GM12878 (cell line): ENCODE measurements at regions not wholly inside any gene's neighbourhood (a gene's known extent, or its start where the extent isn't known, plus 50 kb on each side); places are given as distances from the start of the nearest gene placed in this dataset.

Source experiments
- ATAC-seq: fragments of 200-7000 bp; cut with Tn5 transposase; 3 replicates; pipeline ENCODE4 v1.9.1; 2020; ENCODE audit warnings: mild to moderate bottlenecking, moderate library complexity
- BruUV-seq: library from RNA; stranded (reverse); fragments of 400-500 nt; replicated peaks from 2 replicates; lab custom pipeline; 2021; lab: Mats Ljungman, UMichigan
- CTCF ChIA-PET: fragments of 300-600 bp; sonication (Branson Sonifier 250); formaldehyde crosslinking; extraction: SDS; loops from one replicate; lab custom pipeline; 2021; ENCODE audit warnings: inconsistent platforms; lab: Yijun Ruan, JAX
- POLR2A ChIA-PET: fragments of 350-600 bp; formaldehyde crosslinking; extraction: SDS; loops from one replicate; lab custom pipeline; 2021; ENCODE audit warnings: inconsistent platforms; lab: Charles Lee
- RAD21 ChIA-PET: fragments of 300-600 bp; sonication (Branson Sonifier 250); formaldehyde crosslinking; loops from one replicate; lab custom pipeline; 2023; ENCODE audit warnings: antibody characterized with exemption; ENCODE audit not compliant: unreplicated experiment; lab: Charles Lee
- SMC1A ChIA-PET: fragments of 300-600 bp; sonication (Branson Sonifier 250); formaldehyde crosslinking; loops from one replicate; lab custom pipeline; 2023; ENCODE audit not compliant: unreplicated experiment, uncharacterized antibody; lab: Charles Lee
- DNase-seq: peaks from one replicate; pipeline ENCODE4 v3.0.0-alpha.2; 2011; ENCODE audit warnings: low read depth, low spot score
- FAIRE-seq: peaks from 3 replicates; lab custom pipeline; 2011; peaks lifted over from hg19 to GRCh38; lab: Jason Lieb, UNC
- H2AFZ ChIP-seq: 2 replicates; pipeline ENCODE4 v1.6.0; 2011; ENCODE audit warnings: low read depth, low read length, control low read depth; ENCODE audit not compliant: control insufficient read depth
- H3K27ac ChIP-seq: 2 replicates; pipeline ENCODE4 v1.5.1; 2011; ENCODE audit warnings: control low read depth; ENCODE audit not compliant: control insufficient read depth, insufficient read depth
- H3K27me3 ChIP-seq, 2 experiments: replicated peaks in 1 of 2; 2 replicates each; pipeline versions ENCODE4 v1.6.0 to v1.6.1; 2011; ENCODE audit warnings: low read length in 1 of 2; ENCODE audit not compliant: control insufficient read depth in 2 of 2, insufficient read depth in 2 of 2
- H3K36me3 ChIP-seq, 2 experiments: 2 replicates each; pipeline ENCODE4 v1.5.1; 2011; ENCODE audit warnings: low read length in 1 of 2; ENCODE audit not compliant: control insufficient read depth in 2 of 2, insufficient read depth in 2 of 2
- H3K4me1 ChIP-seq: 2 replicates; pipeline ENCODE4 v1.6.1; 2011; ENCODE audit warnings: mild to moderate bottlenecking, low read length, moderate library complexity, mixed read lengths; ENCODE audit not compliant: control insufficient read depth, insufficient read depth
- H3K4me2 ChIP-seq: 2 replicates; pipeline ENCODE4 v1.6.0; 2011; ENCODE audit warnings: control low read depth; ENCODE audit not compliant: control insufficient read depth, insufficient read depth
- H3K4me3 ChIP-seq: fragments of 200-600 bp; sonication (generic); 2 replicates; pipeline ENCODE4 v1.5.1; 2016
- H3K79me2 ChIP-seq: 2 replicates; pipeline ENCODE4 v1.6.0; 2011; ENCODE audit warnings: low read length; ENCODE audit not compliant: control insufficient read depth, insufficient read depth
- H3K9ac ChIP-seq: 2 replicates; pipeline ENCODE4 v1.8.0; 2011; ENCODE audit warnings: low read length, control low read depth, mixed read lengths; ENCODE audit not compliant: control insufficient read depth, insufficient read depth
- H3K9me3 ChIP-seq: replicated peaks from 3 replicates; pipeline ENCODE4 v1.5.1; 2011; ENCODE audit warnings: mild to moderate bottlenecking, low read length; ENCODE audit not compliant: control insufficient read depth, insufficient read depth
- H4K20me1 ChIP-seq: 2 replicates; pipeline ENCODE4 v1.6.0; 2011; ENCODE audit not compliant: control insufficient read depth, insufficient read depth
- ATF2 ChIP-seq: IDR thresholded peaks from 2 replicates; pipeline ENCODE4 v1.6.1; 2012; ENCODE audit warnings: low read length, inconsistent platforms
- BCLAF1 ChIP-seq: fragments of 450-650 bp; IDR thresholded peaks from 2 replicates; pipeline ENCODE4 v1.6.1; 2017; ENCODE audit warnings: antibody characterized with exemption, mild to moderate bottlenecking, moderate library complexity
- CHD4 ChIP-seq: fragments of 200-600 bp; sonication (generic); IDR thresholded peaks from 2 replicates; pipeline ENCODE4 v1.6.1; 2016; ENCODE audit warnings: mild to moderate bottlenecking
- DPF2 ChIP-seq: fragments of 450-650 bp; IDR thresholded peaks from 2 replicates; pipeline ENCODE4 v1.6.1; 2017; ENCODE audit warnings: mild to moderate bottlenecking
- E4F1 ChIP-seq: fragments of 450-650 bp; IDR thresholded peaks from 2 replicates; pipeline ENCODE4 v1.6.1; 2018; ENCODE audit warnings: borderline replicate concordance, mild to moderate bottlenecking; ENCODE audit not compliant: partially characterized antibody
- ESRRA ChIP-seq: IDR thresholded peaks from 2 replicates; pipeline ENCODE4 v1.6.1; 2012; ENCODE audit warnings: mild to moderate bottlenecking, low read length, improper control_type of control experiment
- FOXM1 ChIP-seq: IDR thresholded peaks from 2 replicates; pipeline ENCODE4 v1.6.1; 2012; ENCODE audit warnings: low read depth, mild to moderate bottlenecking, inconsistent platforms, low read length, moderate library complexity
- NKRF ChIP-seq: fragments of 450-650 bp; conservative IDR thresholded peaks from 2 replicates; pipeline ENCODE4 v1.6.1; 2017; ENCODE audit warnings: mild to moderate bottlenecking, moderate library complexity
- POLR2AphosphoS2 ChIP-seq: IDR thresholded peaks from 2 replicates; pipeline ENCODE4 v1.6.1; 2011; ENCODE audit warnings: low read depth, mild to moderate bottlenecking, low read length, improper control_type of control experiment, moderate library complexity
- RELB ChIP-seq: fragments of 450-650 bp; IDR thresholded peaks from 2 replicates; pipeline ENCODE4 v1.6.1; 2017; ENCODE audit warnings: low read depth, mild to moderate bottlenecking, moderate library complexity
- STAT1 ChIP-seq: fragments of 450-650 bp; conservative IDR thresholded peaks from 2 replicates; pipeline ENCODE4 v1.6.1; 2014; ENCODE audit warnings: antibody characterized with exemption, mild to moderate bottlenecking
- USF2 ChIP-seq: IDR thresholded peaks from 2 replicates; pipeline ENCODE4 v1.6.1; 2011; ENCODE audit warnings: low read depth, low read length, improper control_type of control experiment, borderline replicate concordance
- WGBS: methylation state at CpG from one replicate; pipeline ENCODE4 v1.1.6; 2016; ENCODE audit warnings: low lambda C conversion rate; ENCODE audit not compliant: insufficient replicate concordance, insufficient coverage; ENCODE audit errors: missing lambda C conversion rate; 5-methylcytosine and 5-hydroxymethylcytosine counted together
- in situ Hi-C: fragments of 300-500 bp; cut with MboI; formaldehyde crosslinking; loops from 9 replicates; pipeline ENCODE4 v1.14.3; 2018; ENCODE audit warnings: mixed read lengths
- intact Hi-C: fragments of 100-400 bp; cut with micrococcal nuclease; formaldehyde crosslinking; loops from one replicate; pipeline ENCODE4 v1.14.2; 2022; ENCODE audit not compliant: unreplicated experiment

- TF ChIP-seq E4F1, result no peak
- no peak for TF ChIP-seq RELB
- no peak for TF ChIP-seq FOXM1
- no peak for TF ChIP-seq NKRF
- TF ChIP-seq DPF2, result no peak
- no peak for TF ChIP-seq STAT1
- TF ChIP-seq CHD4, result no peak
Observed at GRCh38 chr13:86684402-86684801, 885.2 kb upstream of the SLITRK6 start (continued).

- no peak overlapping the region for H3K4me3 ChIP-seq
- H2AFZ ChIP-seq, result no peak overlapping the region
- ChIA-PET CTCF (no interaction called here), RAD21 (no interaction called here), POLR2A (no interaction called here), SMC1A (no interaction called here)
- no peak overlapping the region for H3K27ac ChIP-seq
- 2% methylated on average over 2 of the region's 2 CpGs for WGBS
- no peak for DNase-seq
- in situ Hi-C loops, result no loop called here
- no peaks in the 10 kb centered on the region for H3K4me1 ChIP-seq
- no peaks in the 10 kb centered on the region; the same call in 2 of the 3 replicates for H3K9me3 ChIP-seq
- intact Hi-C loops, result no loop called here
- H3K9ac ChIP-seq, result no peak overlapping the region
- no peaks in the 10 kb centered on the region for H4K20me1 ChIP-seq
- FAIRE-seq, result no peak
- no peaks in the 10 kb centered on the region for H3K79me2 ChIP-seq
- no TSS peak for BruUV-seq
- no peak overlapping the region for H3K4me2 ChIP-seq
- no peak for ATAC-seq
- no peaks in the 10 kb centered on the region for H3K36me3 ChIP-seq
- H3K27me3 ChIP-seq, result no peaks in the 10 kb centered on the region
- TF ChIP-seq BCLAF1, result no peak
- TF ChIP-seq POLR2AphosphoS2, result no peak
- TF ChIP-seq ATF2, result no peak
- no peak for TF ChIP-seq USF2
- no peak for TF ChIP-seq ESRRA
Observed at GRCh38 chr13:86689911-86690310, 890.7 kb upstream of the SLITRK6 start.
